ENCODE measurements at regions not wholly inside any gene's neighbourhood (a gene's known extent, or its start where the extent isn't known, plus 50 kb on each side); places are given as distances from the start of the nearest gene placed in this dataset.
A peak's percentile ranks its signal among the peaks of the same experiment; 100 is the strongest.
"Not testable (repeated sequence)": the region's sequence is repeated elsewhere in the genome, so short reads cannot be mapped to it uniquely, and the experiment has no call there.

DNA sequence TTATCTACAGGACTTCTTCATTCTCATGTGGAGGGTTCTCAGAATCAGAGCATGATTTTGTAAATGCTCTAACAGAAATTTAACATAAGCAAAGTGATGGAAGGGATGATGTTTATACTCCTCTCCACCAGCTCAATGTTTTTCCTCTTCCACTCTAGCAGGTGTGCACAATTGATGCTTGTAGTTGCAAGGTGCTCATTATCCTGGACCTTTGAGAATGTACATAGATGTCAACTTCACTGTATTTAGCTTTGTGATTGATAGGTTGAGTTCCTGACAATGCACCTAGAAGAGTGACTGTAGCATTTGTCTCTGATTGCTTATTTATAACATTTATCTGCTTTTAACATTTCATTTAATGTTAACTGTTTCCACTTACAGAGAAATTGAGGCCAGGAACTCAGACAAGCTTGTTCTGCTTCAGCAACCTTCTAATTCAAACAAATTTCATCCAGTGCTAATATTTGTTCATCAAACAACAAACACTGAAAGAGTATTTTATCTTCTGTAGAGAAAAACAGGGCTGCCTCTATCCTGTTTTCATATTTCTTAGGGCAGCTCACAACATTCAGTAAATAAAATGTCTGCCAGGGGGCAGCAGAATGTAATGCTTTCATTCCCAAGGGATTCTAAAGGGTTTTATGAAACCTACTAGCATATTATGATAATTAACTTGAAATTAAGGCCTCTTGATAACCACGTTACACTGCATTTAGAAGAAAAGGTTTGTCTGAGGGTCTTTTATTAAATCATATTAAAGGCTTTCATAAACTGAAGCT, 127.9 kb upstream of the NOL4 start:
- no peak for DNase-seq

DNA sequence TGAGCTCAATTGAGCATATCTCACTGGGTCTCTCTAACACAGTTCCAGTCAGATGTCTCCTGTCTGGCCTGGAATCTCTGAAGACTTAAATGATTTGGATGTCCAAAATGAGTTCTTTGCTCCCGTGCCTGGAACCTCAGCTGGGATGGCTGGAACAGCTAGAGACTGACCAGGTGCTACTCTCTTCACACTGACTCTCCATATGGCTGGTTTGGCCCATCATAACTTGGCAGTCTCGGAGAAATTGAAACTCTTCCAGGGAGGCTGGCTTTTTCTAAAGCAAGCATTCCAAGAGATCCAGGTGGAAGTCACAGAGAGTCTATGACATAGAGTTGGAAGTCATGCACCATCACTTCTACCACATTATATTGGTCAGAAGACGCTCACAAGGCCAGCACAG, 129.6 kb upstream of the NOL4 start:
- DNase-seq: peak in 3 of 14 donors; percentile 5 to 95 (median 23)

DNA sequence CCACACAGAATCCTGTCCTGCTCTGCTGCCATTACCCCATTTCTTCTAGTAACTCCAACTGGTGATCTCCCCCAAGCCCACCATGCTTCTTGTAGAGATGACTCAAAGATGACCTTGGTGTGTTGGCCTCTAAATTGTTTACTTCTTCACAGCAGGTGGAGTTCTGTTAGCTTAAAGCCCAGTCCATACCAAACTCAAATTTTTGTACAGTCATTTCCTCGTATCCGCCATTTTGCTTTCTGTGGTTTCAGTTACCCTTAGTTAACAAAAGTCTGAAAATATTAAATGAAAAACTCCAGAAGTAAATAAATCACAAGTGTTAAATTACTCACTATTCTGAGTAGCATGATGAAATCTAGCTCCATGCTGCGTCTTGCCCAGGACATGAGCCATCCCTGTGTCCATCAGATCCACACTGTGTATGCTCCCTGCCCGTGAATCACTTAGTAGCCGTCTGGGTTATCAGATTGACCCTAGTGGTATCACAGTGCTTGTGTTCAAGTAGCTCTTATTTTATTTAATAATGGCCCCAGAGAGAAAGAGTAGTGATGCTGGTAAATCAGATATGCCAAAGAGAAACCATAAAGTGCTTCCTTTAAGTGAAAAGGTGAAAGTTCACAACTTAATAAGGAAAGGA, 133.3 kb upstream of the NOL4 start:
- no peak for DNase-seq

DNA sequence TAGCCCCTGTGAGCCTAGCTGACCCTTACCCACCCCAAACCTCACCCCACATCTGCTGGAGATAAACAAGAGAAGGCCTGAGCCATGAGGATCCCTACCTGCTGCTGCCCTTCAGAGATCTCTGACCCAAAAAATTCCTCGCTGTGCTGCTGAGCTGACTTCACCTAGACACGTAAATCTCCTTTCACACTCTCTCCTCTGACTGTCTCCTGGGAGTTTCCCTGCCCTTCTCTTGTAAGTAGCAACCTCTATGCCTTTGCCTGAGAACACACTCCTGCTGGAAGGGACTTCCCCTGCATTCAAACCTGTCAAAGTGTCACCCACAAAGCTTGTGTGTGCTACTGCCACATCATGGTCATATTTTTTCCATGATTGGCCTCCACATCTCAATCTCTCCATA, 134.2 kb upstream of the NOL4 start:
- no peak for DNase-seq

DNA sequence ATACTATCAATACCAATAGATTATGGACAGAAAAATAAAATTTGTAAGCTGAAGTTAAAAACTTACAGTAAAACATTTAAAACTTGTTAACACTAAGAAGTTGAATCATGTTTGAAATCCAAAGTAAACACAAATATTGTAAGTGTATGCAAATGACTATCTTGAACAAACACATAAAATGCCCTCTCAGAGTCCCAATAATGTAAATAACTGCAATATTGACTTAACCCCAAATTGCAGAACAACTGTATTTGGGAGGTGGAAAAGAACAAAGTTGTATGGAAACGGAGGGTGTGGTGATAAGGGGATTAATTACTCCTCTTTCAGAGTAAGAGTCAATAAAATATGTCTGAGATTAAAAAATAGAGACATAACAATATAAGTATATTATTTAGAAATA, 140.0 kb upstream of the NOL4 start:
- no peak for DNase-seq

DNA sequence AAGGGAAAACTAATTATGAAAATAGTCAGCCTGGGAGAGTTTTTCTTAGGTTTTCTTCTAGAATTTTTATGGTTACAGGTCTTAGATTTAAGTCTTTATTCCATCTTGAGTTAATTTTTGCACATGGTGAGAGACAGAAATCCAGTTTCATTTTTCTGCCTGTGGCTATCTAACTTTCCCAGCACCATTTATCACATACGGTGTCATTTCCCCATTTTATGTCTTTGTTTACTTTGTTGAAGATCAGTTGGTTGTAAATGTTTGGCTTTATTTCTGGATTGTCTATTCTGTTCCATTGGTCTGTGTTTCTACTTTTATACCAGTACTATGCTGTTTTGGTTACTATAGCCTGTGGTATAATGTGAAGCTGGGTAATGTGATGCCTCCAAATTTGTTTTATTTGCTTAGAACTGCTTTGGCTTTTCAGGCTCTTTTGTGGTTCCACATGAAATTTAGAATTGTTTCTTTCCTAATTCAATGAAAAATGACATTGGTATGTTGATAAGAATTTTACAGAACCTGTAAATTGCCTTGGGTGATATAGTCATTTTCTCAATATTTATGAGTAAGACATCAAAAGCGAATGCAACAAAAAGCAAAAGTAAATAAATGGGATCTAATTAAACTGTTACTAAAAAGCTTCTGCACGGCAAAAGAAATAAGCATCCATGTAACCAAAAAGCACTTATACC, 146.1 kb upstream of the NOL4 start:
- DNase-seq: no peak

DNA sequence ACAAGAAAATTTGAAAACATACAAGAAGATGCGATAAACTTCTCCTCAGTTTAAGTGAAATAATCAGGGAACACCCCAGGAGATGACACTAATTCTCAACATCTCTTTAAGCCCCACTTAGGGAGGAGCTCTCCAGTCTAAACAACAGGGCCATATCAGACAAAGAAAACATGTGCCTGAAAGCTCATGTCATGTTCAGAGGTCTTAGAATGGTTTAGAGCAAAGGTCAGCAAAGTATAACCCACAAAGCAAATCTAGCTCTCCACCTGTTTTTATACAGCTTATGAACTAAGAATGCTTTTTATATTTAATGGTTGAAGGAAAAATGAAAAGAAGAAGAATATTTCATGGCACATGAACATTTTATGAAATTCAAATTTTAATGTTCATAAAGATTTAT, 155.6 kb upstream of the NOL4 start:
- DNase-seq: no peak

DNA sequence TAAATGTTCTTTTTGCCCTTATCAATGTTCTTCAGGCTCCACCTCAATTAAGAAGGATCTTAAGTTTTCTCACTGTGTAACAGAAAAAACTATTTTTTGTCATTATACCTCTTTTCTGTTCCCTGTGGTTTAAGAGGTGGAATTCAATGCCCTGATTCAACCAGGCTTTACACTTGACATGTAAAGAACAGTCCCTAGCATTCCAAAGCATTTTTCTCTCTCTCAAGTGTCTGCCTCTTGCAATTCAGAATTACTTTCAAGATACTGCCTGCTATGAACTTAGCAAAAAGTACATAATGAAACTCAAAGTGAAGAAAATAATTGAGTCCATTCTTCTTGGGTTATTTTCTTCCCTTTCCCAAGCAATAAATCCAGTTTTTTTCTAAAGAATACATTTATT, 160.6 kb upstream of the NOL4 start:
- no peak for DNase-seq

DNA sequence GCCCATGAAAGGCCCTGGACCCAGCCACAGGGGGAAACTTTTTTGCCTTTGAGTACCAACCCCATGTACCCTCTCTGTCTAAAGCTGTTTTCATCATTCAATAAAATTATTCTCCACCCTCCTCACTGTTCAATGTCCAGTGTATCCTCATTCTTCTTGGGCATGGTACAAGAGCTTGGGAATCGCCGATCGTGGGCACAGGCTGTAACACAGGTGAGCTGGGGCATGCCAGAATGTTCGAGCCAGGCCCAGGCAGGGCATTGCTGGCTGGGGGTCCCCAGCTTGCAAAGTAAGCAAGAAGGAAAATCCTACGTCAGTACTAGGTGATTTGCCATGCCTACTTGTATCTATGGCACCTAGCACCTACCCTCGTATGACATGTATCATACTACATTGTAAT, 162.1 kb upstream of the NOL4 start:
- DNase-seq: no peak

DNA sequence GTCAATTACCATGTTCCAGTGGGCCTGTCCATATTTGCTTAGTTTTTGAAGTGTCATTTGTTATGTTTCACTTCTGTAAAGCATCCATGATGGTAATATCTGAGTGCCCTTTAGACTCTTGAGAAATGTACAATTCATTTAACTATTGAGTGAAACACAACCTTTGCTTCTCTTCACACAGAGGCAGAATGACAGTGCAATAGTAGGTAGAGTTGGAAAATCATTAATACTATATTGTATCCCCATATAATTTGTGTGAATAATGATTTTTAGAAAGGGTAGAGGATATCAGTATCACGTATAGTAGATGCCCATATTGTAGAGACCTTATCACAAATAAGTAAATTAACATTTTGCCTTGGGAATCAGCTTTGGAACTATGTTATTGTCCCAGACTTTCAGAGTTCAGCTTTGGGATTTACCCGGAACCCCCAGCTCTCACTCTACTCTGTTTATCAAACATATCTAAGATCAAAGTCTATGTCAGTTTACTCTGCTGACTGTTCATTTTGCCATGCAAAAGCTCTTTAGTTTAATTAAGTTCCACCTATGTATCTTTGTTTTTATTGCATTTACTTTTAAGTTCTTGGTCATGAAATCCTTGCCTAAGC, 172.7 kb upstream of the NOL4 start:
- no peak for DNase-seq

DNA sequence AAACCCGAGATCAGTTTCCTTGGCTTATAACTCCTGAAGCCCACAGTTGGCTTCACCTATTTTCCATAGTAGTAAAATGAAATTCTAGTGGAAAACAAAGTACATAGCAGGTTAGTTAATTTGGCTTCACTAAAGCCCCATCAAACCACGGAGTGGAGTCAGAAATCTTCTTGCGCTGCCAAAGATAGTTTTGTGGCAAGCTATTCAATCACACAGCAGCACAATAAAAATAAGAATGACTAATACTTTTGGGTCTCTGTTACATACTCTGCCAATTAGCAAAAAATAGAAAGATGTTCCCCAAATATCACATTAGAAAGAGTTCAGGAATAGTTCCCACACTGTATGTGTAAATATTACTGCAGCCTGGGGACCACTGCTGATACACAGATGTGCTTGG, 175.2 kb upstream of the NOL4 start:
- no peak for DNase-seq

DNA sequence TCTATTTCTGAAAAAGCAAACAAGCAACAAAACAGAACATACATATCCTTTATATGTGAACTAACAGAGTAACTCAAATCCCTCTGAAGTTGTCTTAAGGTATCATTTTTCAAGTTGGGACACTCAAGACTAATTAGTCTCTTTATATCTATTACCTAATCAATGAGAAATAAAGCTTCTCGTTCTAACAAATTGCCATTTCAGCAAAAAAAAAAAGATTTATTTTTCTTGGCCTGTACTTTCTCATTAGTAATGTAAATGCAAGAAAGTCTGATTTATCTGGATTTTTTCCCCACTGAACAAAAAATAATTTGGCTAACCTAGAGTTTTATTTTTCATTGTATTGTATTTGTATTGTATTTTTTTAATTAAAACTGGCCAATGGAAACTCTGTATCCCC, 176.1 kb upstream of the NOL4 start:
- DNase-seq: no peak

DNA sequence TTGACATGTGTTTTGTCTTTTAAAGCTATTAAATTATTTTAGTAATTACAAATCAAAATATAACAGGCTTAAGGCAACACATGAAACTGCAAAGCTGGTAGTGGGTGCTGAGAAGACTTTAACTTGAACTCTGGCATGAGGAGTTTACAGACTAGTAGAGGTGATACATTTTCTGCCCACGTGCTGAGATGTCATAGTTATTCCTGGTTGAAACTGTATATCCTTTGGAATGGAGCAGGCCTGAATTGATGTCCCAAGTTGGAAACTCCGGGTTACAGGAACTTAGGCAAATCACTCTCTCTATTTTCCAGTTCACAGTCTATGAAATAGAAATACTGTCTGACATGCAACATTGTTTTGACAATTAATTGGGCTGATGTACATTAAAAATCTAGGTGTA, 177.1 kb upstream of the NOL4 start:
- no peak for DNase-seq

DNA sequence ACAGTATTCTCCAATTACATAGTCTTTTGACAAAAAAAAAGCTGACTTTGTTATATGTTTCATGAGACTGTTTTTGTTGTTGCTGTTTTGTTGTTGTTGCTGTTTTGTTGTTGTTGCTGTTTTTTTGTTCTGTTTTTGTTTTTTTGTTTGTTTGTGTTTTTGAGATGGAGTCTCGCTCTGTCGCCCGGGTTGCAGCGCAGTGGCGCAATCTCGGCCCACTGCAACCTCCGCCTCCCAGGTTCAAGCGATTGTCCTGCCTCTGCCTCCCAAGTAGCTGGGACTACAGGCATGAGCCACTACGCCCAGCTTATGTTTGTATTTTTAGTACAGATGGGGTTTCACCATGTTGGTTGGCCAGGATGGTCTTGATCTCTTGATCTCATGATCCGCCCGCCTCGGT, 182.8 kb upstream of the NOL4 start:
- not testable (repeated sequence) for DNase-seq

DNA sequence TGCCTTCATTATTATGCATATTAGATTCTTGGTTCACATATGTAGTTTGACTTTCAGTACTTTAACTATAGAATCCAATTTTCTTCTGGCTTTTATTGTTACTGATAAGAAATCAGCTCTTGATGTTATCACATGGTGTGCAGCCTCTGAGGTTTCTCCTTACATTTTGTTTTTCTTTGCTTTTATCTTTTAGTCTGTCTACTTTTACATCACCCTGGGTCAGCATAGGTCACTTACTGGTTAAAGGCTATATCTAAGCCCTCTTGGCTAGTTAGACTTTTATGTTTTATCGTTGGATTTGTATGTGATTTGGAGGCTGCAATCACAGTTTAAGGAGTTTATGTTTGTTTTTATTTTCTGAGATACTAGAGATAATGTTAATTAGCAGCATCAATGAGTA, 187.2 kb upstream of the NOL4 start:
- DNase-seq: no peak

DNA sequence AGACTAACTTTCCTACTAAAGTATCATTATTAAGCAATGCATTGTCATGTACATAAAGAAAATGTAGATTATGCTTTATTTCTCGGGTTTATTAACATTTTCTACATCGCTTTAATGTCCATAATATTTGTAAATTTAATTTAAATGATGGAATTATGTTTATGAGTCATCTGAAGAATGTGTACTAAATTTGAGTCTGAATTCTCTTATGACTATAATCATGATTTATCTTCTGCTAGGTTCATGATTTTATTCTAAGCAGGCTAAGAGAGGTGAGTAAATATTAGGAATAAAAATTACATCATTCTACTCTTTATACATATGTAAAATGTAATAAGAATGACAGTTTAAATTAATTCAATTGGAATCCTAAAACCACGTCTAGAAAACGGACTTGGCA, 206.3 kb upstream of the NOL4 start:
- DNase-seq: no peak

DNA sequence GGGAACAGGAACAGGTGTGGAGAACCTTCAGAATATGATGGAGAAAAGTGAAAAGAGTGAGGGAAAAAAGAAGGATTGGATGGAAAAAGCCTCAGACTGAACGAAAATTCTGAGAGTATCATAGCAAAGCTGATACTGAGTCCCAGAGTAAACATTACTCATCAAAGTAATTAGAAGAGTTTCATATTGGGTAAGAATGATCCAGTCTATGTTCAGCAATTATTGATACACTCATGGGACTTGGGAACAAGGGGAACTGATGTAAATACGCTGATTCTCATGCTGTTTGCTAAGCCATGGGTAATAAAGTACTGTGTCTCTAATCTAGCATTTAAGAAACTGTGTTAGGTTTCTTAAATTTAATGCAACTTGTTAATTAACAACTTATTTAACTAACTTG, 219.9 kb upstream of the NOL4 start:
- DNase-seq: no peak

DNA sequence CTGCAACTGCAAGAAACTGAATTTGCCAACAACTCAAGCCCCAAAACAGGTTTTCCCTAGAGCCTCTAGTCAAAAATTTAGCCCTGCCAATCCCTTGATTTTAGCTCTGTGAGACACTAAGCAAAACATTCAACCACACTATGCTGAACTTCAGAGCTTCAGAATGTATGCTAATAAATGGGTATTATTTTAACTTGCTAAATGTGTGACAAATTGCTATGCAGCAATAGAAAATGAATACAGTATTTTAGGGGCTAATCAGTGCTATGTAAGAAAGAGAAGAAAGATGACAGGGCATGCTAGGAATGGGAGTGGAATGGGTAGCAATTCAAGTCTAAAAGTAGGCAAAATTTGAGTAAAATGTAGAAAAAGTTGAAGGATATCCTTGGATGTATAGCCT, 223.9 kb upstream of the NOL4 start:
- no peak for DNase-seq

DNA sequence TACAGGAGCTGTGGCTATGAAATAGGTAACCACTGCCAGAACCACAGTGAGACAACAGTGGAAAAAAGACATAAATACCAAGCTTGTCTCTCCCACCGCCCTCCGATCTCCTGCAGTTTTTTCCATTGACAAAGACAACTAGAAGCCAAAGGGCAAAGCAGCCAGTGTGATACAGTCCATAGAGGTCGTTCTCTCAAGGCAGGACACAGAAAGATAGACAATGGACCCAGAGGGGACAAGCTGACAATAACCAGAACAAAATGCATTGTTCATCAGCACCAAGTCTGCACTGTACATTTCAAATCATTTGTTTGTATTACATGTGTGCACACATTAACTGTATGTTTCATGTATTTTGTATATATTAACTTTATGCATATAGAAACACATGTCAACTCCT, 233.0 kb upstream of the NOL4 start:
- DNase-seq: no peak

DNA sequence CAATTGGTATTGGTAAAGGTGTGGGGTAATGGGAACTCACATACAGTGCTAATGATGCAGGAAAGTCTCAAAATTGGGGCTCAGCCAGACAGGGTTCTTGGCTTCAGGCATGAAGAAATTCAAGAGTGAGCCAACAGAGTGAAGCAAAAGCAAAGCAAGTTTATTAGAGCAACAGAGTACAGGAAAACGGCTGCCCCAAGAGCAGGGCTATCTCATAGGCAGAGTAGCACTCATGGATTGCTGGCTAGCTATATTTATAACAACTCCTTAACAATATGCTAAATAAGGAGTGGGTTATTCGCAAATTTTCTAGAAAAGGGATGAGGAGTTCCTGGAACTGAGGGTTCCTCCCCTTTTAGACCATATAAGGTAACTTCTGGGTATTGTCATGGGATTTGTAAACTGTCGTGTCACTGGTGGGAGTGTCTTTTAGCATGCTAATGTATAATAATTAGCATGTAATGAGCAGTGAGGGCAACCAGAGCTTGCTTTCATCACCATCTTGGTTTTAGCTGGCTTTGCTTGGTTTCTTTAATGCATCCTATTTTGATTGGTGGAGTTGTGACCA, 233.8 kb upstream of the NOL4 start:
- no peak for DNase-seq

DNA sequence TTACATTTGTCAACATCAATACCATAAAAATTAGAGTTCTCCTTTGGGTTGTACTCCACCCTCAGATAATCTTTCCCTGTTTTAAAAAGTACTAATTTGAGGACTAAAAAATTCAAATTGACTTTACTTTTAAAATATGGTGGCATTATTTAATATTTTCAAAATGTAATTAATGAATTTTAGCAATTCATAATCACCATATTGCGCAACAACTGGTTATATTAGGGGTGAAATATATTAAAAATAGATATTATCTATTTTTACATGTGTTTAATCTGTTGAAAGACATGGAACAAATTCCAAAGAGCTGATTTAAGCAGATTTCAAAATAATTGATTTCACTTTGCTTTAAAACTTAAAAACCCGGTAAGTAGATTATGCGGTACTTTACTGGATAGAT, 236.6 kb upstream of the NOL4 start:
- DNase-seq: no peak

DNA sequence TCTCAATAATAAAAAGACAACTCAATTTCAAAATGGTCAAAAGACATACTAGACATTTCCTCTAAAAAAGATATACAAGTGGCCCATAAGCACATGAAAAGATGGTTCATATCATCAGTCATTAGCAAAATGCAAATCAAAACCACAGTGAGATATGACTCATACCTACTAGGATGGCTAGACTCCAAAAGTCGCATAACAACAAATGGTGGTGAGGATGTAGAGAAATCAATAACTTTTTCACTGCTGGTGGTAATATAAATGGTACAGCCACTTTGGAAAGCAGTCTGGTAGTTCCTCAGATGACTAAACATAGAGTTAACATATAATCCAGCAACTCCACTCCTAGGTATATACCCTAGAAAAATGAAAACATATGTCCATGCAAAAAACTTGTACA, 242.3 kb upstream of the NOL4 start:
- no peak for DNase-seq

DNA sequence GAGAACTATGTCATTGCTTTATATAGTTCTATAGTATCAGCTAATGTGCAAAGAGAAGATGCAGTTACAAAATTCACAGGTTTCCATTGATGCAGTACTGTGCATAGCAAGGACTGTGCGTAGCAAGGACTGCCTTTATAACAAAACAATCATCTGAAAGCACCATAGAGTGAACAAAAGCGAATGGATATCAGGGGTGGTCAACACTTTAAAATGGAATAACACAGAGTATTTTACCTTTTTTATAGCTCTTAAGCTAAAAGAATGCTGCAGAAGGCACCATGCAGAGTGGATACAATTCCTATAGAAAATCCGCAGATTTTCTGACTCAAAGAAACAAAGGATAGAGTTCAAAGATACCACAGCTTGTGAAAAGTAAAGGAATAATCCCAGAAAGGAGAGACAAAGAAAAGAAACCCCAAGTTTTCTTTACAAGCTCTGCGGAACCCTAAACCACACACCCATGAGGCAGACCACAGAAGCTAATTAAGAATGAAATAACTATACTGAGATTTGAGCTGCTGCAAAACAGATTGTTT, 229.9 kb upstream of the DTNA start:
- no peak for DNase-seq

All from C1 segment of cervical spinal cord (tissue), 14 donors.